Nephron progenitor cell (in vitro differentiated cells): ENCODE measurements at regions not wholly inside any gene's neighbourhood (a gene's known extent, or its start where the extent isn't known, plus 50 kb on each side); places are given as distances from the start of the nearest gene placed in this dataset.
A peak's percentile ranks its signal among the peaks of the same experiment; 100 is the strongest.

Experiments
- DNase-seq: peaks from one replicate; pipeline ENCODE4 v3.0.0; 2021
- H3K27ac Mint-ChIP-seq: 2 replicates; pipeline ENCODE4 v1.8.0; 2021; ENCODE audit warnings: mild to moderate bottlenecking, moderate library complexity, mixed read lengths
- H3K27me3 Mint-ChIP-seq: 2 replicates; pipeline ENCODE4 v1.8.0; 2021; ENCODE audit warnings: mild to moderate bottlenecking, low read depth, mixed read lengths; ENCODE audit not compliant: poor library complexity
- H3K36me3 Mint-ChIP-seq: 2 replicates; pipeline ENCODE4 v1.8.0; 2021; ENCODE audit warnings: low read depth, mixed read lengths
- H3K4me1 Mint-ChIP-seq: 2 replicates; pipeline ENCODE4 v1.8.0; 2021; ENCODE audit warnings: mixed read lengths
- H3K4me3 Mint-ChIP-seq: 2 replicates; pipeline ENCODE4 v1.8.0; 2021; ENCODE audit warnings: mild to moderate bottlenecking, moderate library complexity, mixed read lengths
- H3K9me3 Mint-ChIP-seq: 2 replicates; pipeline ENCODE4 v1.8.0; 2021; ENCODE audit warnings: mild to moderate bottlenecking, moderate library complexity, mixed read lengths
- TF ChIP-seq, protein P1 (sequence below): fragments of 200-600 bp; sonication (generic); IDR thresholded peaks from 2 replicates; pipeline ENCODE4 v1.5.0; 2021; ENCODE audit warnings: antibody characterized with exemption

GRCh38 chr2:201964631-201965206 lies 68.9 kb upstream of the FZD7 start:
- no peak overlapping the region for H3K27ac Mint-ChIP-seq
- H3K9me3 Mint-ChIP-seq = no peaks in the 10 kb centered on the region
- DNase-seq = no peak
- H3K36me3 Mint-ChIP-seq = no peaks in the 10 kb centered on the region
- peaks cover 16% of the 10 kb centered on the region for H3K27me3 Mint-ChIP-seq
- TF ChIP-seq, protein P1, sequence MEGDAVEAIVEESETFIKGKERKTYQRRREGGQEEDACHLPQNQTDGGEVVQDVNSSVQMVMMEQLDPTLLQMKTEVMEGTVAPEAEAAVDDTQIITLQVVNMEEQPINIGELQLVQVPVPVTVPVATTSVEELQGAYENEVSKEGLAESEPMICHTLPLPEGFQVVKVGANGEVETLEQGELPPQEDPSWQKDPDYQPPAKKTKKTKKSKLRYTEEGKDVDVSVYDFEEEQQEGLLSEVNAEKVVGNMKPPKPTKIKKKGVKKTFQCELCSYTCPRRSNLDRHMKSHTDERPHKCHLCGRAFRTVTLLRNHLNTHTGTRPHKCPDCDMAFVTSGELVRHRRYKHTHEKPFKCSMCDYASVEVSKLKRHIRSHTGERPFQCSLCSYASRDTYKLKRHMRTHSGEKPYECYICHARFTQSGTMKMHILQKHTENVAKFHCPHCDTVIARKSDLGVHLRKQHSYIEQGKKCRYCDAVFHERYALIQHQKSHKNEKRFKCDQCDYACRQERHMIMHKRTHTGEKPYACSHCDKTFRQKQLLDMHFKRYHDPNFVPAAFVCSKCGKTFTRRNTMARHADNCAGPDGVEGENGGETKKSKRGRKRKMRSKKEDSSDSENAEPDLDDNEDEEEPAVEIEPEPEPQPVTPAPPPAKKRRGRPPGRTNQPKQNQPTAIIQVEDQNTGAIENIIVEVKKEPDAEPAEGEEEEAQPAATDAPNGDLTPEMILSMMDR = no peak
- peaks cover 83% of the 10 kb centered on the region for H3K4me1 Mint-ChIP-seq
- H3K4me3 Mint-ChIP-seq = no peak overlapping the region

GRCh38 chr2:201965550-201965949 lies 68.1 kb upstream of the FZD7 start:
- no peak for DNase-seq
- Mint-ChIP-seq H3K9me3 (no peaks in the 10 kb centered on the region), H3K27me3 (peaks cover 16% of the 10 kb centered on the region), H3K4me1 (peaks cover 90% of the 10 kb centered on the region), H3K36me3 (no peaks in the 10 kb centered on the region), H3K27ac (no peak overlapping the region), H3K4me3 (no peak overlapping the region)
- TF ChIP-seq, protein P1 = no peak

- peaks cover 80% of the 10 kb centered on the region for H3K4me1 Mint-ChIP-seq
- H3K36me3 Mint-ChIP-seq = no peaks in the 10 kb centered on the region
- TF ChIP-seq, protein P1 = no peak
- DNase-seq = no peak
- no peaks in the 10 kb centered on the region for H3K9me3 Mint-ChIP-seq
- peak overlapping the region; percentile 97 for H3K27ac Mint-ChIP-seq
- peaks cover 19% of the 10 kb centered on the region for H3K27me3 Mint-ChIP-seq
- peak overlapping the region; percentile 51 for H3K4me3 Mint-ChIP-seq
Observed at GRCh38 chr2:201966691-201967438, 66.8 kb upstream of the FZD7 start.

GRCh38 chr2:201968050-201968449 lies 65.6 kb upstream of the FZD7 start:
- peaks cover 85% of the 10 kb centered on the region for H3K4me1 Mint-ChIP-seq
- H3K9me3 Mint-ChIP-seq = no peaks in the 10 kb centered on the region
- TF ChIP-seq, protein P1 = no peak
- DNase-seq = no peak
- H3K4me3 Mint-ChIP-seq = no peak overlapping the region
- H3K27ac Mint-ChIP-seq = no peak overlapping the region
- peaks cover 15% of the 10 kb centered on the region for H3K27me3 Mint-ChIP-seq
- no peaks in the 10 kb centered on the region for H3K36me3 Mint-ChIP-seq

DNA sequence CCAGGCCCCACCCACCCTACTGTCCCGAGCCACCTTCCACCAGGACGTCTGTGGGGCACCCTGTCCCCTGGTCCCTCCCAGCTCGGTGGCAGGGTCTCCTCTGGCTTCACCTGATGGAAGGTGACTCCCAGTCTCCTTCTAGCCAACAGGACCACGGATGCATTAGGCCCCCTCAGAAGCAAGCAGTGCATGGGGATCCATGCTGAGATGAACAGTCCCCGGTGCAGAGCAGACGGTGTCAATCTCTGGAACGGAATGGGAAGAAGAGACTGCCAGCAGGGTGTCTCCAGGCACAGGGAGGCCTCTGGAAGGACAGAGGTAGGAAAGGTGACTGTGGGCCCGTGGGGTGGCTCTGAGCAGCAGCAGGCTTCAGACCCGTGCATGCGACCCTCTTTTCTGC lies 65.2 kb upstream of the FZD7 start:
- H3K4me1 Mint-ChIP-seq = peaks cover 85% of the 10 kb centered on the region
- no peaks in the 10 kb centered on the region for H3K36me3 Mint-ChIP-seq
- H3K27me3 Mint-ChIP-seq = peaks cover 13% of the 10 kb centered on the region
- TF ChIP-seq, protein P1 = no peak
- no peak for DNase-seq
- no peaks in the 10 kb centered on the region for H3K9me3 Mint-ChIP-seq
- no peak overlapping the region for H3K4me3 Mint-ChIP-seq
- no peak overlapping the region for H3K27ac Mint-ChIP-seq
